ENCODE measurements at regions not wholly inside any gene's neighbourhood (a gene's known extent, or its start where the extent isn't known, plus 50 kb on each side); places are given as distances from the start of the nearest gene placed in this dataset.

- in situ Hi-C loops (cut with MboI; ENCODE audit: low pct_unique_long_range_greater_than_20kb, low sequenced_read_pairs, unreplicated experiment): no loop called here
- no peak for TF ChIP-seq CTCF (IDR thresholded peaks at IDR 0.05; ENCODE audit: extremely low read depth, insufficient read depth, missing control alignments)
- DNase-seq (ENCODE audit: low spot score): no peak
Observed at GRCh38 chr13:63438951-63439350, 2023.3 kb upstream of the PCDH20 start.

- in situ Hi-C loops (cut with MboI; ENCODE audit: low pct_unique_long_range_greater_than_20kb, low sequenced_read_pairs, unreplicated experiment): no loop called here
- no peak for DNase-seq (ENCODE audit: low spot score)
- TF ChIP-seq CTCF (IDR thresholded peaks at IDR 0.05; ENCODE audit: extremely low read depth, insufficient read depth, missing control alignments): no peak
Observed at GRCh38 chr13:63436325-63436668, 2020.6 kb upstream of the PCDH20 start.

DNA sequence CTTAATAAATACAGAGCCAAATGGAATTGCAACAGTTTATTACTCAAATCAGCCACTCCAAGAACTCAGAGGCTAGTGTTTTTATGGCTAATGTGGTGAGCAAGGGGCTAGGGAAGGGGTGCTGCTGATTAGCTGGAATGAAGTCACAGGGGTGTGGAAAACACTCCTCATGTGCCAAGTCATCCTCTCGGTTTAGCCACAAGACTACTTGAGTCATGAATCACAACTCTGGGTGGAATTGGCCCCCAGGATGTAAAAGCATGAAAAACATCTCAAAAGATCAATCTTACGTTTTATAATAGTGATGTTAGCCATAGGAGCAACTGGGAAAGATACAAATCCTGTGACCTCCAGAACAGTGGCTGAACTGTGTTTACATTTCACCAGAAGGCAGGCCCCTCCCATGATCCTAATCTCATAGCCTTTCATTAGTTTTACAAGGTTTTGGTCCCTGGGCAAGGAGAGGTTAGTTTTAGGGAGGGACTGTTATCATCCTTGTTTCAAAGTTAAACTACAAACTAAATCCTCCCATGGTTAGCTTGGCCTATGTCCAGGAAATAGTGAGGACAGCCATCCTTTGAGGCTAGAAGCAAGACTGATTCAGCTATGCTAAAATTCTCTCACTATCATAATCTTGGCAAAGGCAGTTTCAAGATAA is 2020.1 kb upstream of the PCDH20 start:
- in situ Hi-C loops (cut with MboI; ENCODE audit: low pct_unique_long_range_greater_than_20kb, low sequenced_read_pairs, unreplicated experiment): no loop called here
- no peak for DNase-seq (ENCODE audit: low spot score)
- no peak for TF ChIP-seq CTCF (IDR thresholded peaks at IDR 0.05; ENCODE audit: extremely low read depth, insufficient read depth, missing control alignments)

DNA sequence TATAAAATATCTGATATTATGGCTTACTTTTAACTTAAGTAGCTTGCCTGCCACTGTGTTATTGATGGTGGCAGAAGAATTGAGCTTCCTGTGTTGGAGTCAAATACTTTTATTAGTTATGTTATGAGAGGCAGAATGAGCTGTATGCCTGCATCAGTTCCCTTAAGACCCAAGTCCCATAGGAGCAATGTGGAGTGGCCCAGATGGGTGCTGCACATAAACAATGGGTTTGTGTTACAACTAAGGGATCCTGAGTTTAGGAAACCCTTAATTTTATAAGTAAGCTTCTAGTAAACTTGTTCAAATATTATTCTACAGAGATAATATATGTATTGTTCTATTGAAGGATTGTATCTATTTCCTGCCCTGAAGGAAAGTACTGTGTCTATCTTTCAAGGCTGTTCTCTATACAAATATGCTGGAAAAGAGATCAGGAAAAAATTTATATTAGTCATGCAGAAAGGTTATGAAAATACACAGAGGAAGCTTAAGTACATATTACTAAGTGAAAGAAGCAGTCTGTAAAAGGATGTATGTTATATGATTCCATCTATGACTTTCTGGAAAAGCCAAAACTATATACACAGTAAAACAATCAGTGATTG is 2018.0 kb upstream of the PCDH20 start:
- TF ChIP-seq CTCF (IDR thresholded peaks at IDR 0.05; ENCODE audit: extremely low read depth, insufficient read depth, missing control alignments): no peak
- in situ Hi-C loops (cut with MboI; ENCODE audit: low pct_unique_long_range_greater_than_20kb, low sequenced_read_pairs, unreplicated experiment): no loop called here
- no peak for DNase-seq (ENCODE audit: low spot score)

GRCh38 chr13:63427170-63427569 is 2011.5 kb upstream of the PCDH20 start:
- TF ChIP-seq CTCF (IDR thresholded peaks at IDR 0.05; ENCODE audit: extremely low read depth, insufficient read depth, missing control alignments): no peak
- DNase-seq (ENCODE audit: low spot score): no peak
- in situ Hi-C loops (cut with MboI; ENCODE audit: low pct_unique_long_range_greater_than_20kb, low sequenced_read_pairs, unreplicated experiment): no loop called here

DNA sequence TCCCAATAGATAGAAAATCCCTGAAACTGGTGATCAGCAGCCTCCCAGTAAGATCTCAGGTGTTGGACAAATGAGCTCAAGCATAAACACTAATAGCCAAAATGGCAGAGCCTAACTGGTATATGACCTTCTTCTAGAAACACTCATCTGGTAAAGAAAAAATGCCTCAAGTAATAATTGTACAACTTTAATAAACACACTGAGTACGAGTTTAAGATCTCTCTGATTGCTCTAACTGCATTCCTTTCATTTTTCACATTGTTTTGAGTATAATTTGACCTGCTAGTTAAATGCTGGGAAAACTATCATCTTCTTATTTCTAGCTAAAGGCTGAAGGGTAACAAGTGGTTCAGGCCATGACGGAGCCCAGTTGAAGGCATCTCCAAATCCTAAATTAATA is 2009.5 kb upstream of the PCDH20 start:
- in situ Hi-C loops (cut with MboI; ENCODE audit: low pct_unique_long_range_greater_than_20kb, low sequenced_read_pairs, unreplicated experiment): no loop called here
- no peak for DNase-seq (ENCODE audit: low spot score)
- TF ChIP-seq CTCF (IDR thresholded peaks at IDR 0.05; ENCODE audit: extremely low read depth, insufficient read depth, missing control alignments): no peak

Data from GM13977 (cell line).